ENCODE measurements at regions not wholly inside any gene's neighbourhood (a gene's known extent, or its start where the extent isn't known, plus 50 kb on each side); places are given as distances from the start of the nearest gene placed in this dataset.

- FAIRE-seq, result no peak
These were observed 382.2 kb downstream of the FUT8 start for GRCh38 chr14:65794674-65795279.

DNA sequence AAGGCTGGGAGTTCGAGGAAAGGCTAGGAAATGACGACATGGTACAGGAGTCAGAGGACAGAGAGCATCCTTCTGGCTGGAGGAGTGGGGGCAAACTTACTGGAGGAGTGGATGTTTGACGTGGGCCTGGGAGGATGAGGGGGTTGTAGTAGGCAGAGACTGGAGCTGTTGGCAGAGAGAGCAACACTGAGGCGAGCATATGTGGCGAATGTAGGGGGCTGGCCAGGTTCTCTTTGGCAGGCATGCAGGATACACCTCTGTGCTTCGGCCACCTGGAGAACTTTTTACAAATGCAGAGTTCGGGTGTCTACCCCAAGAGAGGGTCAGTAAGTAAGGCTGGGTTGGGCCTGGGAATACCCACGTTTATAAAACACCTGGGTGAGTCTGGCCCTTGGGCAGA, 385.7 kb downstream of the FUT8 start:
- no peak for FAIRE-seq

DNA sequence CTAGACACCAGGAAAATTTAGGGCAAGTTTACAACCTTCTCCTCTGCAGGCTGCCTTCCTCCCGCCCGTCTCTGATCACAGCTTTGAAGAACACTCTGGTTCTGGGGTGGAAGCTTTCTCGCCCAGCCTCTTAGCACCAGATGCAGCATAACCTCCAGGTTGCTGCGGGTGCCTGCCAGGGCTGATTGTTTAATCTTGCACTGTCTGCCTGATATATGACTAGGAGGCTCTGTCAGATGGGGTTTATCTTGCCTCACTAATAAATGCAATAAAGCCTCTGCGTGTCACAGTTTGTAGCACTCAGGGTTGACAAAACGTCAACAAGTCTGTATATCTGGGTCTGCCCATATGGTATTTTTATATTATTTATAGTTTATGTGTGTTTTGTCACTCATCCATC, 388.2 kb downstream of the FUT8 start:
- FAIRE-seq, result no peak

DNA sequence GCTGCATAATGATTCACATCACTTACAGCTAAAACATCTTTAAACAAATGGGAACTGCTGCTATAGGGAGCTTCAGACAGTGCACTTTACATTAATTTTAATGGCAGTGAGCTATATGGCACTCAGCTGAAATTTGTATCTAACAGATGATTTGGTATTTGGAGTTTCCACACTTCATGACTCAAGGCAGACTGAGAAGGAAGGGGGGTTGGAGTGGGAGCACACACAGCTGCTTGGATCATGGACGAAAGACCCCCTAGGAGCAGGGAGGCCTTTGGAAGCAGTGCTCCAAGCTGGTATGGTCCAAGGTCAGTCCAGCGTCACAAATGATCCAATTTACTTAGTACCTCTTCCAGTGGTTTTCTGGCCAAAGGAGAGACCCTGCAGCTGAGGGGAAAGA, 389.7 kb downstream of the FUT8 start:
- FAIRE-seq, result no peak

DNA sequence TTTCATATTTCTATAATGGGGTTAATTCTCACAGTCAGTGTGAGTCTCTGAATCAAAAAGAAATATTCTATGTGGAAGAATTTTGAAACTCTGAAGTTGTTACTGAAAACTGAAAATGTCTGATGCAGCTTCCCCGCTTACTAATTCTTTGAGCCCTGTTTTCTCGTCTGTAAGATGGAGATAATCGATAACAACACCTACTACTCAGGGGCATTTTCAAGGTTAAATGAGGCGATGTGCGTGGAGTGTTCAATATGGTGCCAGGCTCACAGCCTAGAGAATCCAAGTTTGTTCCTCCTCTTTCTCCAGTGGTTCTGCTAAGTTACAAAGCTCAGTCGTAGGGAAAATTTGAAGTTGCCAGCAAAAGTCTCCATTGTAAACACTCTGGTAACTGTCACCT, 391.4 kb downstream of the FUT8 start:
- FAIRE-seq, result no peak

DNA sequence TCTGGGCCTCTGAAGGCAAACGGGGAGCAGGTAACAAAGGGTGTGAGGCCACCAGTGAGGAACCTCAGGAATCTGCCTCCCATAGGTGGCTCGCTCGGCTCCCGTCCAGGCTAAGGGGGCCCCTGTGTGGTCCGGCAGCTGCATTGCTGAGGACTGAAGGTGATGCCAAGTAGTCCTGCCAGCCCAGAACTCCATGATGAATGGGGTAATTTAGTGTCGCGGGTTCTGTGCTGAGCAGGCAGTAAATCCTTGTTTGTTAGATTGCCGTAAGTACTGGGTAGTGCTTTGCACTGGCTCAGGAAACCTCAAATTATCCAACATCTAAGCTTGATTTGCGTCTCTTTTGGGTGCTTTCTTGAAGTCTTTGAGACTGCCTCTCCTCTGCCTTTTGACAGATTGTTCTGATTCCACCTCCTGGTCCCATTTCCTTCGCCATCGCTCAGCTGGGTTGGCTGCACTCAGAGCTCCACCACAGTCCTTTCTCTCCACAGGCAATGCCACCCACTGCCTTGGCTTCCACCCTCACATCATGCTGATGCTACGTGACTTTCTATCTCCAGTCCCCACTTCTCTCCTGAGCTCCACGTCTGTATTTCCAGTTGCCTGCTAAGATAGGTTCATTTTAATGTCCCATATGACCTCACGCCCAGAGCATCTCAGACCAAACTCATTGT, 392.0 kb downstream of the FUT8 start:
- no peak for FAIRE-seq

- no peak for FAIRE-seq
These were observed 392.6 kb downstream of the FUT8 start for GRCh38 chr14:65805113-65805473.

DNA sequence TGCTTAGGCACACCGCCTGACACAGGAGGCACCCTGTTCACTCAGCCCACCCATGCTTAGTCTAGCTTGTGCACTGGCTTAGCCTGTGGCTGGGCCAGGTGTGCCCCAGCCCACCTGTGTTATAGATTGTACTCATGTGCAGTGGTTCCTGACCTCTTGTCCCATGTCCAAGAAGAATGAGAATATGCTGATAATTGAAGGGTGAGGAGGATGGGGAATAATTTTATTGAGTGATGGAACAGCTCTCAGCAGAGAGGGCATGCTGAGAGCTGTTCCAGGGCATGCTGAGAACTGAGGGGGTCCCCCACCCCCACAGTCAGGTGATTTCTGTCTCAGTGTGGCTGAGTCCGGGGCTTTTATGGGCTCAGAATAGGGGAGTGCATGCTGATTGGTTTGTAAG, 395.9 kb downstream of the FUT8 start:
- no peak for FAIRE-seq

GRCh38 chr14:65810322-65810721, 397.8 kb downstream of the FUT8 start:
- no peak for FAIRE-seq

DNA sequence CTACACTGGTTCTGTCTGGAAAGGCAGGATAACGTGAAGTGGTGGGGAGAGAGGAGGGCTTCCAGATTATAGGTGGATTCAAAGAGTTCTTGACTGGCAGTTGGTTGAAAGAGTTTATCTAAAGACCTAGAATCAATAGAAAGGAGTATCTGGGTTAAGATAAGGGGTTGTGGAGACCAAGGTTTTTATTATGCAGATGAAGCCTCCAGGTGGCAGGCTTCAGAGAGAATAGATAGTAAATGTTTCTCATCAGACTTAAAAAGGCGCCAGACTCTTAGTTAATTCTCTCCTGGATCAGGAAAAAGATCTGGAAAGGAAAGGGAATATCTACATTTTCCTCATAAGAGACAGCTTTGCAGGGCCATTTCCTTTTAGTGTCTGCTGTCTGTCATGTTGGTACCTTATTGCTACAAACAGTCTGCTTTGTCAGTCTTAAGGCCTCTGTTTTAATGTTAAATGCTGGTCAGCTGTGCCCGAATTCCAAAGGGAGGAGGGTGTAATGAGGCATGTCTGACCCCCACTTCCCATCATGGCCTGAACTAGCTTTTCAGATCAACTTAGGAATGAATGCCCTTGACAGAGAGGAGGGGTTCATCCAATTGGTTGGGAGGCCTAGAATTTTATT, 401.3 kb downstream of the FUT8 start:
- FAIRE-seq, result no peak

GRCh38 chr14:65815127-65815526, 402.6 kb downstream of the FUT8 start:
- FAIRE-seq, result no peak

DNA sequence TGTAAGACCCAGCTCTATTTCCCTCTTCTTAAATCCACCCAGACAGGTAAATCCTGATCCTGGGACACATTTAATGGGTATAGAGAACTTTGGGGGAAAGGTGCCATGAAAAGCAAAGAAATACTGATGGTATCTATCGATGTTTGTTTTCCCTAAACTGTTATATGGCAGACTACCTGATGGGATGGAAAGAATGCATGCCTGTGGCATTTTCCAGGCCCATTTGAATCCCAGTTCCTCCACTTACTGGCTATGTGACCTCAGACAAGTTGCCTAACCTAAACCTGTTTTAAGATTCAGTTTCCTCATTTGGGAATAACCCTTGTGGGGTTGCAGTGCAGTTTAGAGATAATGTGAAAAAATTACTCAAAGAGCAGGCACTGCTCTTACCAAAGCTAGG, 404.5 kb downstream of the FUT8 start:
- FAIRE-seq, result no peak

GRCh38 chr14:65819569-65819968, 407.0 kb downstream of the FUT8 start:
- no peak for FAIRE-seq

DNA sequence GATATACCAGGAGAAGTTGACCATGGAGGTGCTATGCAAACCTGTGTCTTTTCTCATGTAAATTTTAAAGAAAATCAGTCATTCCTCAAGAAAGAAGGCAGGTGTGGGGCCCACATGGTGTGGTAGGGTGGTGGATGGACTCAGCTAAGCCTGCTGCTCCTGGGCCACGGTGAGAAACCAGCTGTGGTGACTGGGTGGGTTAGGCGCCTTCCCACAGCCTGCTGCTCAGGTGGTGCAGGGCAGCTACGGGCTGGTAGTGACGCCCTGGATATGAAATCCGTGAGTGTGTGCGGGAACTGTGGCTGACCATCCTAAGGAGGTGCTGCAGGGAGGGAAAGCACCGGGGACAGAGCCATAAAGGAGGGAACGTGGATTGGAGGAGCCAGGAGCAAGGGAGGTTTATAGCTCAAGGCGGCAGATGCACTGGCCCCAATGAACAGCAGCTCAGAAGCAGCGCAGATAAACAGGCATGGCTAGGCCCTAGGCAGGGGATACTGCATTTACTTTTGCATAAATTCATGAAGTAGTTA, 408.8 kb downstream of the FUT8 start:
- FAIRE-seq, result no peak

DNA sequence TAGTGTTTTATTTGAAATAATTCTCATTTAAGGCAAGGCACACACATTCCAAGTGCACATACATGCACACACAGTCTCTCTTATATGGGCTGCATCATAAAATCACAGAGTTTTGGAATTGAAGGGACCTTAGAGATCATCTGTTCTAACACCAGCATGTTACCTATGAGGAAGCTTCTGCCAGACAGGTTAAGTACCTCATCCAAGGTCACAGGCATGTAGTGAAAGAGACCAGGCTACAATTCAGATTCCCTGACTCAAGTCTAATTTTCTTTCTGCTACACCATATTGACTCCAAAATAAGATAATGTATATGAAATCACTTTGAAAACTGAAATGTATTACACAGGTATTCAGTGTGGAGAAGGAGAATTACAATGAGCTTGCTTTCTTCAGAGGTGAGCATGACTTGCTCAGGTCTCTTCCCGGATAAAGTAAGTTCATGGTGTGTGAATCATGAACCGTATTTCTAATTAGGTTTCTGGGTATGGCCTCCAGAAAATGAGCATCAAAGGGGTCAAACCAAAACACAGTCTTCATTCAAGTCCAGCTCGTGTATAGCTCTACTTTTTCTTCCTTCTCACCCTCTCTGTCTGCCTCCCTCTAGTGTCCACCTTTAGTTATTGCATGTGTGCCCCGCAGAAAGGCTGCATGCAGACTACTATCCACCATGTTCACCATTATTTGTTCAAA, 411.9 kb downstream of the FUT8 start:
- FAIRE-seq, result no peak

DNA sequence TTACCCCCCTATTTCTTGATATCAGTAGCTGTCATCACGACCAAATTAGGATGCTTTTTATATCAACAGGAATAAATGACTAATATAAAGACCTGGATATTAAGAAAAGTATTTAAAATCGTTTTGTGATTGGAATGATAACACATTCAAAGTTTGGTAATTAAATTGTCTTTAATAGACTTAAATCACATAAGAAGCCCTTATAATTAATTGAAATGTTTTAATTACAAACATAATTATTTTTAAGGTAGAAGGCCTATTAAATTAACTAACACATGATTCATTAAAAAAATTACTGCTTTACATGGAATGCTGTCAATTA, 412.4 kb downstream of the FUT8 start:
- FAIRE-seq, result no peak

- FAIRE-seq, result no peak
These were observed 414.4 kb downstream of the FUT8 start for GRCh38 chr14:65826946-65827345.

DNA sequence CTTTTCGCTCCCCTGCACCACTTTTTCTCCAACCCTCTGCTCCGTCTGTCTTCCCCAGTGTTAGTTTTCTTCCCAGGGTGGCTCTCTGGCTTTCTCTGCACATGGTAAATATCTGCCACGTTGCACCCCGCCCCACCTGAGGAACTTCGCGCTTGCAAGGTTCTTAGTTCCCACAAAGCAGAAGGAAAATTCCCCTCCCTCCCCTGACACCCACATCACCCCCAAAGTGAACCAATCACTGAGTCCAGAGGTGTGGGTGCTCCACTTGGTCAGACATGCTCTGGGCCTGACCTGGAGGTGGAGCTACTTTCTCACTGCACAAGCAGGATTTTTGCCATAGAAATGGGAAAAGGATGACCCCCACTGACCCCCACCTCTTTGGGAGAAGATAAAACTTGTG, 415.0 kb downstream of the FUT8 start:
- no peak for FAIRE-seq

GRCh38 chr14:65828396-65828795, 415.9 kb downstream of the FUT8 start:
- no peak for FAIRE-seq

GRCh38 chr14:65832431-65833266, 420.1 kb downstream of the FUT8 start:
- no peak for FAIRE-seq

DNA sequence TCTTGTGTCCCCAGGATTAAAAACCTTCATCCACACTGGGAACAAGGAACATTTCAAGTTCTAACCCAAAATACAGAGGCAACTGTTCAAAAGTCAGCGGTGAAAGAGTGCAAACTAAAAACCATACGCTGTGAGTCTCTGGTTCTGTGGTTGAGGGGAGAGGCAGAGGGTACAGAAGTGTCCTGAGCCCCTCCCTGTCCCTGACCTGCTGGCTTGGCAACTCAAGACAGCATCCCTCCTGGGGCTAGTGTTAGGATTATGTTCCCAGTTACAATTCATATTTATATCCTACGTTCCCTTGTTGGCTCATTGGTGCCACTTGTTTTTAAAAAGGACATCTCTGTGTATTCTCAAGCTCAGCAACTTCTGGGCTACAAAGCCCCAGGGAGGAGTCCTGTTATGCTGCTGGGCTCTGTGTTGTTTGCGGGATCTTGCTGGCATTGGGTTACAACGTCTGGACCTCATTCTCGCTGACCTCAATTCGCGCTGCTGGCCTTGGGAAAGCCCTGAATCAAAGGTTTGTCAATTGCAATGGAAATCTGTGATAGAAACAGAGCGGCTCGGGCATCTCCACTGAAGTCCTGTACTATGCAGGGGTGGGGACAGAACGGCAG, 420.8 kb downstream of the FUT8 start:
- FAIRE-seq, result no peak

DNA sequence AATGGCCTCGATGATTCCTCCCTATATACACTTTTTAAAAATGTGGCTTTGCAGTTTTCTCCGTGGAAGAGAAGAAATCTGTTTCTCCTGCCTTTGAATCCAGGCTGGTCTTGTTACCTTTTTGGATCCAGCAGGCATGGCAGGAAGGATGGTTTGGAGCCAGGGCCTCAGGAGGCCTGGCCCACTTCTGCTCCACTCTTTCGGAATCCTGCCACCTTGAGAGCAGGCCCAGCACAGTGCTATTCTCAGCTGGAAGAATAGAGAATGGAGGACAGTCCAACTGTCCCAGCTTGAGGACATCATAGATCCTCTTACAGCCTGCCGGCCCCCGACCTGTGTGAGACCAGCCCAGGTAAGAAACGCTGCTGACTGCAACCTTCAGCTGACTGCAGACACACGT, 421.5 kb downstream of the FUT8 start:
- no peak for FAIRE-seq

- no peak for FAIRE-seq
These were observed 422.3 kb downstream of the FUT8 start for GRCh38 chr14:65834812-65835211.

All from islet of Langerhans (tissue), 1 donor.